WTC11 (cell line): ENCODE measurements at regions not wholly inside any gene's neighbourhood (a gene's known extent, or its start where the extent isn't known, plus 50 kb on each side); places are given as distances from the start of the nearest gene placed in this dataset.

Experiments used
- ATAC-seq: fragments of 200-7000 bp; cut with Tn5 transposase; 2 replicates; pipeline ENCODE4 v1.10.0; 2021; ENCODE audit warnings: mild to moderate bottlenecking, moderate library complexity
- CTCF ChIA-PET: fragments of 300-600 bp; sonication (Branson Sonifier 250); formaldehyde crosslinking; loops from one replicate; lab custom pipeline; 2021; ENCODE audit warnings: antibody characterized with exemption; lab: Charles Lee
- POLR2A ChIA-PET: fragments of 350-600 bp; sonication (Branson Sonifier 250); formaldehyde crosslinking; loops from one replicate; lab custom pipeline; 2021; ENCODE audit warnings: antibody characterized with exemption; lab: Charles Lee
- DNase-seq: peaks from one replicate; pipeline ENCODE4 v3.0.0; 2021; ENCODE audit warnings: low spot score
- H3K27ac Mint-ChIP-seq: 2 replicates; pipeline ENCODE4 v1.8.0; 2021; ENCODE audit warnings: mixed read lengths
- H3K27me3 Mint-ChIP-seq: 2 replicates; pipeline ENCODE4 v1.8.0; 2021; ENCODE audit warnings: low read depth, mild to moderate bottlenecking, moderate library complexity, mixed read lengths
- H3K36me3 Mint-ChIP-seq: 2 replicates; pipeline ENCODE4 v1.8.0; 2021; ENCODE audit warnings: mixed read lengths
- H3K4me1 Mint-ChIP-seq: 2 replicates; pipeline ENCODE4 v1.8.0; 2022; ENCODE audit warnings: mixed read lengths
- H3K4me3 Mint-ChIP-seq: 2 replicates; pipeline ENCODE4 v1.8.0; 2021; ENCODE audit warnings: mild to moderate bottlenecking, moderate library complexity, mixed read lengths
- H3K9me3 Mint-ChIP-seq: 2 replicates; pipeline ENCODE4 v1.8.0; 2021; ENCODE audit warnings: mixed read lengths
- CBFB ChIP-seq: sonication (generic); formaldehyde crosslinking; IDR thresholded peaks from 2 replicates; pipeline ENCODE4 v1.8.1; 2022; ENCODE audit warnings: mild to moderate bottlenecking, low read depth, missing genetic modification reagents
- CREB1 ChIP-seq: sonication (generic); formaldehyde crosslinking; IDR thresholded peaks from 2 replicates; pipeline ENCODE4 v1.8.0; 2023; ENCODE audit warnings: mild to moderate bottlenecking, missing genetic modification reagents
- E2F5 ChIP-seq: sonication (generic); formaldehyde crosslinking; IDR thresholded peaks from 2 replicates; pipeline ENCODE4 v1.8.1; 2022; ENCODE audit warnings: mild to moderate bottlenecking, moderate library complexity, missing genetic modification reagents
- EMX1 ChIP-seq: fragments of 250-450 bp; sonication (Bioruptor Pico); IDR thresholded peaks from 2 replicates; pipeline ENCODE4 v1.8.0; 2021; ENCODE audit warnings: mild to moderate bottlenecking
- FOXP1 ChIP-seq: sonication (generic); formaldehyde crosslinking; IDR thresholded peaks from 2 replicates; pipeline ENCODE4 v1.8.0; 2022; ENCODE audit warnings: missing genetic modification reagents, mild to moderate bottlenecking, moderate library complexity, borderline replicate concordance
- IRF1 ChIP-seq: sonication (generic); formaldehyde crosslinking; IDR thresholded peaks from 2 replicates; pipeline ENCODE4 v1.8.0; 2023; ENCODE audit warnings: missing genetic modification reagents
- IRF2 ChIP-seq: sonication (generic); formaldehyde crosslinking; IDR thresholded peaks from 2 replicates; pipeline ENCODE4 v1.8.0; 2022; ENCODE audit warnings: low read depth, missing genetic modification reagents, borderline replicate concordance
- NFE2L1 ChIP-seq: sonication (generic); formaldehyde crosslinking; IDR thresholded peaks from 2 replicates; pipeline ENCODE4 v1.8.1; 2023; ENCODE audit warnings: missing genetic modification reagents
- NFYB ChIP-seq: sonication (generic); formaldehyde crosslinking; conservative IDR thresholded peaks from 2 replicates; pipeline ENCODE4 v1.8.0; 2022; ENCODE audit warnings: low read depth, missing genetic modification reagents
- PREB ChIP-seq: sonication (generic); formaldehyde crosslinking; IDR thresholded peaks from 2 replicates; pipeline ENCODE4 v1.8.1; 2022; ENCODE audit warnings: mild to moderate bottlenecking, missing genetic modification reagents, moderate library complexity, borderline replicate concordance
- RORB ChIP-seq: fragments of 250-450 bp; sonication (Bioruptor Pico); IDR thresholded peaks from 2 replicates; pipeline ENCODE4 v1.9.0; 2021; ENCODE audit warnings: mild to moderate bottlenecking
- ZNF121 ChIP-seq: sonication (generic); formaldehyde crosslinking; IDR thresholded peaks from 2 replicates; pipeline ENCODE4 v1.8.0; 2023; ENCODE audit warnings: missing genetic modification reagents
- ZNF219 ChIP-seq: sonication (generic); formaldehyde crosslinking; IDR thresholded peaks from 2 replicates; pipeline ENCODE4 v1.8.0; 2023; ENCODE audit warnings: missing genetic modification reagents, mild to moderate bottlenecking, borderline replicate concordance
- ZNF232 ChIP-seq: sonication (generic); formaldehyde crosslinking; IDR thresholded peaks from 2 replicates; pipeline ENCODE4 v1.8.0; 2022; ENCODE audit warnings: mild to moderate bottlenecking, missing genetic modification reagents
- ZNF317 ChIP-seq: sonication (generic); formaldehyde crosslinking; IDR thresholded peaks from 2 replicates; pipeline ENCODE4 v1.8.1; 2023; ENCODE audit warnings: low read depth, mild to moderate bottlenecking, moderate library complexity, missing genetic modification reagents, borderline replicate concordance
- ZNF416 ChIP-seq: fragments of 250-450 bp; sonication (Bioruptor Pico); IDR thresholded peaks from 2 replicates; pipeline ENCODE4 v1.9.0; 2021; ENCODE audit warnings: mild to moderate bottlenecking, inconsistent platforms
- TF ChIP-seq, protein P1 (sequence below): sonication (generic); formaldehyde crosslinking; IDR thresholded peaks from 2 replicates; pipeline ENCODE4 v1.8.0; 2023; ENCODE audit warnings: mild to moderate bottlenecking, missing genetic modification reagents
- TF ChIP-seq, protein P2 (sequence below): sonication (generic); formaldehyde crosslinking; IDR thresholded peaks from 2 replicates; pipeline ENCODE4 v1.8.1; 2023; ENCODE audit warnings: mild to moderate bottlenecking, missing genetic modification reagents, moderate library complexity
- TF ChIP-seq, protein P3 (sequence below): sonication (generic); formaldehyde crosslinking; IDR thresholded peaks from 2 replicates; pipeline ENCODE4 v1.8.0; 2022; ENCODE audit warnings: mild to moderate bottlenecking, missing genetic modification reagents

DNA sequence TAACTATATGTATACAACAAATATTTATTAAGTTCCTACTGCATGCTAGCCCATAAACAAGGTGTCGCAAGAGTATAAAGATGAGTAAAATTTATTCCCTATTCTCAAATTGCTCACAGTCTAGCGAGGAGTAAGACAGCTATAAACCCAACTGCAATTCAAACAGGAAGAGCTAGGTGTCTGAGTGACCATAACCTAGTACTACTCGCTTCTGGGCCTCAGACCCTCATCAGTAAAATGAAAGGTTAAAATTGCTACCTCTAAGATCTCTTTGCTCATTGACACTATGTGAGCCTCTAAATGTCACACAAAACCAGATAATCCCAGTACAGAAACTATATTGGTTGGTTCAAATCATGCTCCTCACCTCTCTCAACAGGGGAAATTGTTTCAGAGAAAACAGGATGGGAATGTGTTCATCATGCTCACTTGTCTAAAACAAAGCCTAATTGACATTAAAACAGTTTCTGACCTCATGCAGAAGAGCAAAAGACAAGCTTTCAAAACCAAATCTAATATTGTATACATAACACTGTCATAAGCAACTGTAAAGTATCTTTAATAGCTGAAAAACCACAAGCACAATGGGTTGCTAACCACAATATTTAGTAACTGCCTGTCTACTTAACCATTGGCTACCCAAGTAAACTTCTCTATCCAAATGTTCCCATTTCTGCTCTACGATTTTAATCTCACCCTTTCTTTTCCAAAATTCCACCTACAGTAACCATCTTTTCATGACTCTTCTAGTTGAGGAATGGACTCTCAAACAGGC, 264.6 kb upstream of the FMR1 start:
- DNase-seq (no peak), ATAC-seq (no peak)
- H3K4me1 Mint-ChIP-seq: no peaks in the 10 kb centered on the region
- no peak overlapping the region for H3K4me3 Mint-ChIP-seq
- peaks cover 9% of the 10 kb centered on the region for H3K27me3 Mint-ChIP-seq
- TF ChIP-seq, protein P1, sequence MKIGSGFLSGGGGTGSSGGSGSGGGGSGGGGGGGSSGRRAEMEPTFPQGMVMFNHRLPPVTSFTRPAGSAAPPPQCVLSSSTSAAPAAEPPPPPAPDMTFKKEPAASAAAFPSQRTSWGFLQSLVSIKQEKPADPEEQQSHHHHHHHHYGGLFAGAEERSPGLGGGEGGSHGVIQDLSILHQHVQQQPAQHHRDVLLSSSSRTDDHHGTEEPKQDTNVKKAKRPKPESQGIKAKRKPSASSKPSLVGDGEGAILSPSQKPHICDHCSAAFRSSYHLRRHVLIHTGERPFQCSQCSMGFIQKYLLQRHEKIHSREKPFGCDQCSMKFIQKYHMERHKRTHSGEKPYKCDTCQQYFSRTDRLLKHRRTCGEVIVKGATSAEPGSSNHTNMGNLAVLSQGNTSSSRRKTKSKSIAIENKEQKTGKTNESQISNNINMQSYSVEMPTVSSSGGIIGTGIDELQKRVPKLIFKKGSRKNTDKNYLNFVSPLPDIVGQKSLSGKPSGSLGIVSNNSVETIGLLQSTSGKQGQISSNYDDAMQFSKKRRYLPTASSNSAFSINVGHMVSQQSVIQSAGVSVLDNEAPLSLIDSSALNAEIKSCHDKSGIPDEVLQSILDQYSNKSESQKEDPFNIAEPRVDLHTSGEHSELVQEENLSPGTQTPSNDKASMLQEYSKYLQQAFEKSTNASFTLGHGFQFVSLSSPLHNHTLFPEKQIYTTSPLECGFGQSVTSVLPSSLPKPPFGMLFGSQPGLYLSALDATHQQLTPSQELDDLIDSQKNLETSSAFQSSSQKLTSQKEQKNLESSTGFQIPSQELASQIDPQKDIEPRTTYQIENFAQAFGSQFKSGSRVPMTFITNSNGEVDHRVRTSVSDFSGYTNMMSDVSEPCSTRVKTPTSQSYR: no peak
- TF ChIP-seq ZNF416 (no peak), IRF2 (CRISPR knock-in tag) (no peak), CBFB (CRISPR knock-in tag) (no peak), EMX1 (CRISPR knock-in tag) (no peak), FOXP1 (CRISPR knock-in tag) (no peak), E2F5 (CRISPR knock-in tag) (no peak), RORB (no peak), ZNF317 (no peak), ZNF232 (no peak), PREB (CRISPR knock-in tag) (no peak), NFYB (CRISPR knock-in tag) (no peak), IRF1 (CRISPR knock-in tag) (no peak)
- TF ChIP-seq, protein P2, sequence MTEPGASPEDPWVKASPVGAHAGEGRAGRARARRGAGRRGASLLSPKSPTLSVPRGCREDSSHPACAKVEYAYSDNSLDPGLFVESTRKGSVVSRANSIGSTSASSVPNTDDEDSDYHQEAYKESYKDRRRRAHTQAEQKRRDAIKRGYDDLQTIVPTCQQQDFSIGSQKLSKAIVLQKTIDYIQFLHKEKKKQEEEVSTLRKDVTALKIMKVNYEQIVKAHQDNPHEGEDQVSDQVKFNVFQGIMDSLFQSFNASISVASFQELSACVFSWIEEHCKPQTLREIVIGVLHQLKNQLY (CRISPR knock-in tag): no peak
- H3K9me3 Mint-ChIP-seq: peaks cover 50% of the 10 kb centered on the region
- ChIA-PET POLR2A (no interaction called here), CTCF (no interaction called here)
- peaks cover 32% of the 10 kb centered on the region for H3K36me3 Mint-ChIP-seq
- no peak overlapping the region for H3K27ac Mint-ChIP-seq

DNA sequence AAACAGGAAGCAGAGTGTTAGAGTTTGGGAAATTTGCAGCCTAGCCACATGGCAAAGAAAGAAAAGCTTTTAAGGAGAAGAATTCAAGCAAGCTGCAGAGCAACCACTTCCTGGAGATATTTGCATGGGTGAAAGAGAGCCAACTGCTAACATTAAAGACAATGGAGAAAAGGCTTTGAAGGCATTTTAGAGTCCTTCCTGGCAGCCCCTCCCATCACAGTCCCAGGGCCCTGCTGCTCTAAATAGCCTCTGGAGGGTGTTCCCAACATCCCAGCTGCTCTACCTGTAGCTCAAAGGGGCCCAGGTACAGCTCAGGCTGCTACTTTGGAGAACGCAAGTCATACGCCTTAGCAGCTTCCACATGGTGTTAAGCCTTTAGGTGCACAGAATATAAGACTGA, 235.9 kb upstream of the FMR1 start:
- ATAC-seq: no peak
- POLR2A ChIA-PET: no interaction called here
- peaks cover 60% of the 10 kb centered on the region for H3K9me3 Mint-ChIP-seq
- H3K27ac Mint-ChIP-seq: no peak overlapping the region
- TF ChIP-seq, protein P3, sequence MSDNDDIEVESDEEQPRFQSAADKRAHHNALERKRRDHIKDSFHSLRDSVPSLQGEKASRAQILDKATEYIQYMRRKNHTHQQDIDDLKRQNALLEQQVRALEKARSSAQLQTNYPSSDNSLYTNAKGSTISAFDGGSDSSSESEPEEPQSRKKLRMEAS (CRISPR knock-in tag): no peak
- TF ChIP-seq ZNF219 (CRISPR knock-in tag) (no peak), NFE2L1 (no peak), ZNF121 (CRISPR knock-in tag) (no peak), CREB1 (CRISPR knock-in tag) (no peak)
- TF ChIP-seq, all 79 proteins: peak for 0
- no peak for DNase-seq
- H3K27me3 Mint-ChIP-seq: no peaks in the 10 kb centered on the region; the same call in 1 of the 2 replicates
- no peaks in the 10 kb centered on the region for H3K4me1 Mint-ChIP-seq
- H3K4me3 Mint-ChIP-seq: no peak overlapping the region
- H3K36me3 Mint-ChIP-seq: peaks cover 33% of the 10 kb centered on the region
- CTCF ChIA-PET: no interaction called here
